Vagina (tissue), 2 donors: ENCODE measurements at regions not wholly inside any gene's neighbourhood (a gene's known extent, or its start where the extent isn't known, plus 50 kb on each side); places are given as distances from the start of the nearest gene placed in this dataset.

ENCODE experiments used
- DNase-seq, 2 donors: peaks; one replicate each; pipeline ENCODE4 v3.0.0-alpha.2; 2017; ENCODE audit errors: extremely low spot score in 2 of 2
- H3K27ac ChIP-seq: fragments of 200-600 bp; sonication (generic); one replicate; pipeline ENCODE4 v1.5.1; 2019
- H3K27me3 ChIP-seq: fragments of 200-600 bp; sonication (generic); one replicate; pipeline ENCODE4 v1.5.1; 2019
- H3K36me3 ChIP-seq, 2 donors: fragments of 200-600 bp; sonication (generic); one replicate each; pipeline ENCODE4 v1.5.1; 2017 to 2019
- H3K4me1 ChIP-seq: fragments of 200-600 bp; sonication (generic); one replicate; pipeline ENCODE4 v1.5.1; 2019
- H3K4me3 ChIP-seq, 2 donors: fragments of 200-600 bp; sonication (generic); 1 replicate in 1 of 2; 2 replicates in 1 of 2; pipeline ENCODE4 v1.5.1; 2016 to 2019
- H3K9me3 ChIP-seq: fragments of 200-600 bp; sonication (generic); one replicate; pipeline ENCODE4 v1.5.1; 2019
- CTCF ChIP-seq, 3 experiments: fragments of 450-650 bp in 2 of 3; fragments of 200-600 bp in 1 of 3; sonication (generic) in 1 of 3; IDR thresholded peaks; one replicate each; pipeline ENCODE4 v1.5.1; 2017 to 2019; ENCODE audit warnings: antibody characterized with exemption in 3 of 3, mild to moderate bottlenecking in 2 of 3, moderate library complexity in 2 of 3
- POLR2A ChIP-seq, 2 donors: fragments of 450-650 bp; IDR thresholded peaks; one replicate each; pipeline ENCODE4 v1.6.1; 2017; ENCODE audit warnings: antibody characterized with exemption in 2 of 2, mild to moderate bottlenecking in 2 of 2, moderate library complexity in 2 of 2
- POLR2AphosphoS5 ChIP-seq, 2 donors: sonication (generic); formaldehyde crosslinking; IDR thresholded peaks; one replicate each; pipeline ENCODE4 v1.9.0; 2017; ENCODE audit warnings: antibody characterized with exemption in 2 of 2, mild to moderate bottlenecking in 2 of 2, low read depth in 1 of 2; ENCODE audit not compliant: insufficient read depth in 1 of 2
- intact Hi-C: fragments of 100-400 bp; cut with DNase I; formaldehyde crosslinking; loops from one replicate; pipeline ENCODE4 v1.15.1; 2023

- Histone ChIP-seq H3K4me3 (no peak overlapping the region), H3K9me3 (no peaks in the 10 kb centered on the region), H3K36me3 (no peaks in the 10 kb centered on the region), H3K27ac (no peak overlapping the region), H3K27me3 (no peaks in the 10 kb centered on the region), H3K4me1 (no peaks in the 10 kb centered on the region)
- TF ChIP-seq POLR2A (IDR thresholded peaks at IDR 0.05): no peak
- intact Hi-C loops: no loop called here
- no peak for DNase-seq
Observed at GRCh38 chr7:115252461-115252860, 330.6 kb downstream of the MDFIC start.

- H3K4me3 ChIP-seq: no peak overlapping the region
- H3K27ac ChIP-seq: no peak overlapping the region
- intact Hi-C loops: loop anchor here (10.0 kb wide), 1 partner anchor 1006 kb away; no protein-coding TSS in a partner anchor
- no peaks in the 10 kb centered on the region for H3K9me3 ChIP-seq
- no peaks in the 10 kb centered on the region for H3K27me3 ChIP-seq
- TF ChIP-seq CTCF (IDR thresholded peaks at IDR 0.05) (no peak), POLR2AphosphoS5 (IDR thresholded peaks at IDR 0.05; ENCODE audit: insufficient read depth in 1 of 2, low read depth in 1 of 2) (no peak), POLR2A (IDR thresholded peaks at IDR 0.05) (no peak)
- no peak for DNase-seq
- no peaks in the 10 kb centered on the region for H3K36me3 ChIP-seq
- no peaks in the 10 kb centered on the region for H3K4me1 ChIP-seq
Observed at GRCh38 chr7:115249080-115249479, 327.2 kb downstream of the MDFIC start.

- no peak for DNase-seq
- no peak overlapping the region for H3K27ac ChIP-seq
- no peaks in the 10 kb centered on the region for H3K9me3 ChIP-seq
- no peaks in the 10 kb centered on the region for H3K27me3 ChIP-seq
- intact Hi-C loops: loop anchor here (10.0 kb wide), 1 partner anchor 1014 kb away; no protein-coding TSS in a partner anchor
- TF ChIP-seq CTCF (IDR thresholded peaks at IDR 0.05): no peak
- TF ChIP-seq POLR2AphosphoS5 (IDR thresholded peaks at IDR 0.05; ENCODE audit: insufficient read depth in 1 of 2, low read depth in 1 of 2): no peak
- no peak for TF ChIP-seq POLR2A (IDR thresholded peaks at IDR 0.05)
- H3K36me3 ChIP-seq: no peaks in the 10 kb centered on the region
- H3K4me3 ChIP-seq: no peak overlapping the region
- no peaks in the 10 kb centered on the region for H3K4me1 ChIP-seq
Observed at GRCh38 chr7:115241151-115241550, 319.3 kb downstream of the MDFIC start.

- H3K4me3 ChIP-seq: no peak overlapping the region
- intact Hi-C loops: loop anchor here (10.0 kb wide), 1 partner anchor 1015 kb away; no protein-coding TSS in a partner anchor
- no peaks in the 10 kb centered on the region for H3K4me1 ChIP-seq
- DNase-seq: no peak
- no peaks in the 10 kb centered on the region for H3K9me3 ChIP-seq
- TF ChIP-seq CTCF (IDR thresholded peaks at IDR 0.05) (no peak), POLR2A (IDR thresholded peaks at IDR 0.05) (no peak), POLR2AphosphoS5 (IDR thresholded peaks at IDR 0.05; ENCODE audit: insufficient read depth in 1 of 2, low read depth in 1 of 2) (no peak)
- H3K27ac ChIP-seq: no peak overlapping the region
- H3K36me3 ChIP-seq: no peaks in the 10 kb centered on the region
- no peaks in the 10 kb centered on the region for H3K27me3 ChIP-seq
Observed at GRCh38 chr7:115240242-115240641, 318.3 kb downstream of the MDFIC start.

- H3K27me3 ChIP-seq: no peaks in the 10 kb centered on the region
- no peak overlapping the region for H3K27ac ChIP-seq
- no peaks in the 10 kb centered on the region for H3K4me1 ChIP-seq
- no peak for DNase-seq
- TF ChIP-seq POLR2A (IDR thresholded peaks at IDR 0.05): no peak
- TF ChIP-seq POLR2AphosphoS5 (IDR thresholded peaks at IDR 0.05; ENCODE audit: insufficient read depth in 1 of 2, low read depth in 1 of 2): no peak
- TF ChIP-seq CTCF (IDR thresholded peaks at IDR 0.05): no peak
- H3K4me3 ChIP-seq: no peak overlapping the region
- intact Hi-C loops: no loop called here
- H3K9me3 ChIP-seq: no peaks in the 10 kb centered on the region
- H3K36me3 ChIP-seq: no peaks in the 10 kb centered on the region
Observed at GRCh38 chr7:115235075-115235474, 313.2 kb downstream of the MDFIC start.
